Right lobe of liver (tissue), 4 donors: ENCODE measurements at regions not wholly inside any gene's neighbourhood (a gene's known extent, or its start where the extent isn't known, plus 50 kb on each side); places are given as distances from the start of the nearest gene placed in this dataset.

Source experiments
- POLR2A ChIP-seq: fragments of 450-650 bp; IDR thresholded peaks from one replicate; pipeline ENCODE4 v1.6.1; 2017; ENCODE audit warnings: antibody characterized with exemption, mild to moderate bottlenecking
- TF ChIP-seq, protein P1 (sequence below), 4 donors: fragments of 200-600 bp in 3 of 4; fragments of 450-650 bp in 1 of 4; IDR thresholded peaks; one replicate each; pipeline versions ENCODE4 v1.5.1 to v1.8.0; 2016 to 2022; ENCODE audit warnings: antibody characterized with exemption in 4 of 4, mild to moderate bottlenecking in 2 of 4
- donor health status: DM: no; HTN: no; CAD: no.
- donor health status: DM: no; HTN: no; CAD: no.
- donor health status: DM: no; HTN: yes; CAD: no.

DNA sequence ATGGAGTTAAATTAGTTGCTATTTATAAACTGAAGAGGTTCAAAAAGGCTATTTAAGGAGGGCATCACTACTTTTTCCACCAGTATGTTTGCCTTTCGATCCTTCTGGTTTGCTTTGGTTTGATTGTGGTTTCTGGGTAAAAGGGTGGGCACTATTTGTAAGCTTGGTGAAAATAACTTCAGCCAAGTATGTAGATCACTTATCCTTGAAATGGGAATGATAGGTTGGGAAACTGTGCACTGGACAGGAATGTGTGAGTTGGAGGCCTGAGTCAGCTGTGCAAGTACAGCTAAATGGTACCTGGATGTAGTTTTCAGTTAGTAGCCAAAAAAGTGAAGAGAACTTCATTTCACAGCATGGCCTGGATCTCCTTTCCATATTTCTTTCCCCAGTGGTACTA is 466.2 kb downstream of the ENC1 start:
- TF ChIP-seq, protein P1, sequence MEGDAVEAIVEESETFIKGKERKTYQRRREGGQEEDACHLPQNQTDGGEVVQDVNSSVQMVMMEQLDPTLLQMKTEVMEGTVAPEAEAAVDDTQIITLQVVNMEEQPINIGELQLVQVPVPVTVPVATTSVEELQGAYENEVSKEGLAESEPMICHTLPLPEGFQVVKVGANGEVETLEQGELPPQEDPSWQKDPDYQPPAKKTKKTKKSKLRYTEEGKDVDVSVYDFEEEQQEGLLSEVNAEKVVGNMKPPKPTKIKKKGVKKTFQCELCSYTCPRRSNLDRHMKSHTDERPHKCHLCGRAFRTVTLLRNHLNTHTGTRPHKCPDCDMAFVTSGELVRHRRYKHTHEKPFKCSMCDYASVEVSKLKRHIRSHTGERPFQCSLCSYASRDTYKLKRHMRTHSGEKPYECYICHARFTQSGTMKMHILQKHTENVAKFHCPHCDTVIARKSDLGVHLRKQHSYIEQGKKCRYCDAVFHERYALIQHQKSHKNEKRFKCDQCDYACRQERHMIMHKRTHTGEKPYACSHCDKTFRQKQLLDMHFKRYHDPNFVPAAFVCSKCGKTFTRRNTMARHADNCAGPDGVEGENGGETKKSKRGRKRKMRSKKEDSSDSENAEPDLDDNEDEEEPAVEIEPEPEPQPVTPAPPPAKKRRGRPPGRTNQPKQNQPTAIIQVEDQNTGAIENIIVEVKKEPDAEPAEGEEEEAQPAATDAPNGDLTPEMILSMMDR (IDR thresholded peaks at IDR 0.05) = no peak
- no peak for TF ChIP-seq POLR2A
